GM12801 (cell line): ENCODE measurements at regions not wholly inside any gene's neighbourhood (a gene's known extent, or its start where the extent isn't known, plus 50 kb on each side); places are given as distances from the start of the nearest gene placed in this dataset.

Experiments
- TF ChIP-seq, protein P1 (sequence below): IDR thresholded peaks from one replicate; pipeline ENCODE4 v1.5.1; 2011; ENCODE audit warnings: control low read depth; ENCODE audit not compliant: insufficient read length; ENCODE audit errors: extremely low read depth

- TF ChIP-seq, protein P1, sequence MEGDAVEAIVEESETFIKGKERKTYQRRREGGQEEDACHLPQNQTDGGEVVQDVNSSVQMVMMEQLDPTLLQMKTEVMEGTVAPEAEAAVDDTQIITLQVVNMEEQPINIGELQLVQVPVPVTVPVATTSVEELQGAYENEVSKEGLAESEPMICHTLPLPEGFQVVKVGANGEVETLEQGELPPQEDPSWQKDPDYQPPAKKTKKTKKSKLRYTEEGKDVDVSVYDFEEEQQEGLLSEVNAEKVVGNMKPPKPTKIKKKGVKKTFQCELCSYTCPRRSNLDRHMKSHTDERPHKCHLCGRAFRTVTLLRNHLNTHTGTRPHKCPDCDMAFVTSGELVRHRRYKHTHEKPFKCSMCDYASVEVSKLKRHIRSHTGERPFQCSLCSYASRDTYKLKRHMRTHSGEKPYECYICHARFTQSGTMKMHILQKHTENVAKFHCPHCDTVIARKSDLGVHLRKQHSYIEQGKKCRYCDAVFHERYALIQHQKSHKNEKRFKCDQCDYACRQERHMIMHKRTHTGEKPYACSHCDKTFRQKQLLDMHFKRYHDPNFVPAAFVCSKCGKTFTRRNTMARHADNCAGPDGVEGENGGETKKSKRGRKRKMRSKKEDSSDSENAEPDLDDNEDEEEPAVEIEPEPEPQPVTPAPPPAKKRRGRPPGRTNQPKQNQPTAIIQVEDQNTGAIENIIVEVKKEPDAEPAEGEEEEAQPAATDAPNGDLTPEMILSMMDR = no peak
These were observed 98.9 kb upstream of the RMST start for GRCh38 chr12:97363693-97364092.

- TF ChIP-seq, protein P1 = no peak
These were observed 94.0 kb upstream of the RMST start for GRCh38 chr12:97368462-97369163.

DNA sequence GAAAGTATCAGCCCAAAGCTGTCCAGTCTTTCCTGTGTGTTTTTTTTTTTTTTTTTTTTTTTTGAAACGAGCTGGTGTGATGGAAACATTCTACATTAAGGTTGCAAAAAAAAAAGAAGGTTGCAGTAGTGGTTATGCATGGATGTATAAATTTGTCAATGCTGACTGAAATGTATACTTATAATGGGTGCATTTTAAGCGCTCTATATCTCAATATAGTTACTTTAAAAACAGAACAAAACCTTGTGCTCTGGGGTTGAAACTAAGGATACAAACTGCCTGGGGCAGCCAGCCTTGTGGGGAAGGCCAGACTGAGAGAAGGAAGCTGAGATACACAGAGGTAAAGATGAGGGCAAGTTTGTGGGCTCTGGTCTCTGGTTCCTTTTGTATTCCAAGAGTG, 87.3 kb upstream of the RMST start:
- TF ChIP-seq, protein P1 = no peak

DNA sequence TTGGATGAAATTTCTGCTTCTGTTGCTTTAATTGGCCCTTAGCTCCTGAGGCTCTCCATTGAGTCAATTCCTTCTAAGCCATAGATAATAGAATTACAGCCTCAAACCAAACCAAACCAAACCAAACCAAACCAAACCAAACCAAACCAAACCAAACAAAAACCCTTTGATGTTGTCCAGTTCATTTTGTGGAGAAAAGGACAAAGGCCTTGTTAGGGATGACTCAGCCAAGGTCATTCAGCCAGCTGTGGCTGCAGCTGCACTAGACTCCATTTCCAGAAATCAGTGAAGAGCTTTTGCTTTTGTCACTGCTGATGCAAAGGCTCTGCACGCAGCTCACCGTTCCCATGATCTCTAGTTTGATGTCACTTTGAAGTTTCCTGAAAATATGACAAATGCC, 82.2 kb upstream of the RMST start:
- TF ChIP-seq, protein P1 = no peak

GRCh38 chr12:97385121-97385520, 77.5 kb upstream of the RMST start:
- TF ChIP-seq, protein P1 = no peak

GRCh38 chr12:97386133-97386581, 76.4 kb upstream of the RMST start:
- TF ChIP-seq, protein P1 = no peak

DNA sequence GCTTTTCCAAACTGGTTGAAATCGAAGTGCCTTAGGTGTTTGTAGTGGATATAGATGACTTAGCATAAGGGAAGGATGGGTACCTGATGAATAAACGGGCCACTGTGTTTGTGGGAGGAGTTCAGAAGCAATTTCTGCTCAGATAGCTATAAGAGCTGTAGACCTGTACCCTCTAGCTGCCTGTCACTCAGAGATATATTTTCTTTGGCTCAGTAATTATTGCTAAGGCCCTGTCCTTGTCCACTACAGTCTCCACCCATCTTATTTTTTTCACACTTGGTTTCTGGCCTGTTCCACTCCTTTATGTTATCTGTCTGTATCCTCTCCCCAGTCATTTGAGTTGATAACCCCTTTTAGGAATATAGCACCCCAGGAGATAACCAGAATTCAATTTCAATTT, 74.8 kb upstream of the RMST start:
- TF ChIP-seq, protein P1 = no peak

DNA sequence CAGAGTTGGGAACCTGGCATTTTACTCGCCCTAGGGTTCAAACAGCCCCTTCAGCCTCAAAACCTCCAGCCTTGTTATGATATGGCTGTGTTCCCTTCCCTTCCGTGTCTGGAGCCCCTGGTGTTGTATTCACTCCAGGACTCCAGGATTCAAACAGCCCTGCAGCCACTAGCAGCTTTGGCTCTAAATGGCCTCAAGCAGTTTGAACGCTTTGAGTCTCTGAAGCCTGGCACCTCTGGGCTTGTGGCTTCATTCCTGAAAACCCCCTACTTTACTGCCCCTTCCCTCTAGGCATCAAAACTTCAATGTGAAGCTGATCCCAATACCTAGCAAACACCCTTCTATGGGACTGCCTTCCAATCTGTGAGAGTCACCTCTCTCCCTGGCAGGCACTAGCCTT, 67.9 kb upstream of the RMST start:
- TF ChIP-seq, protein P1 = no peak
